ENCODE measurements at regions not wholly inside any gene's neighbourhood (a gene's known extent, or its start where the extent isn't known, plus 50 kb on each side); places are given as distances from the start of the nearest gene placed in this dataset.
"Not testable (repeated sequence)": the region's sequence is repeated elsewhere in the genome, so short reads cannot be mapped to it uniquely, and the experiment has no call there.

- H3K9me3 ChIP-seq (ENCODE audit: control insufficient read depth, insufficient read depth, low read depth, low read length); H3K9ac ChIP-seq (ENCODE audit: low read length); H3K4me1 ChIP-seq (ENCODE audit: control insufficient read depth, insufficient read depth, low read length); H3K27ac ChIP-seq (ENCODE audit: low read depth, low read length); H3K36me3 ChIP-seq (ENCODE audit: control insufficient read depth, insufficient read depth, low read length); H3K27me3 ChIP-seq (ENCODE audit: control insufficient read depth, insufficient read depth, low read length): not testable (repeated sequence)
- peak overlapping the region; percentile 36; the same call in 1 of the 2 replicates for H3K4me3 ChIP-seq (ENCODE audit: low read depth, low read length)
Measured at GRCh38 chr11:122580071-122580470, 75.5 kb upstream of the UBASH3B start.

GRCh38 chr11:122578171-122578825 lies 77.2 kb upstream of the UBASH3B start:
- Histone ChIP-seq H3K9ac (ENCODE audit: low read length) (no peak overlapping the region), H3K4me3 (ENCODE audit: low read depth, low read length) (no peak overlapping the region), H3K9me3 (ENCODE audit: control insufficient read depth, insufficient read depth, low read depth, low read length) (peaks cover 8% of the 10 kb centered on the region), H3K4me1 (ENCODE audit: control insufficient read depth, insufficient read depth, low read length) (no peaks in the 10 kb centered on the region), H3K27me3 (ENCODE audit: control insufficient read depth, insufficient read depth, low read length) (no peaks in the 10 kb centered on the region), H3K27ac (ENCODE audit: low read depth, low read length) (no peak overlapping the region), H3K36me3 (ENCODE audit: control insufficient read depth, insufficient read depth, low read length) (no peaks in the 10 kb centered on the region)

- H3K9ac ChIP-seq (ENCODE audit: low read length), result no peak overlapping the region
- H3K27ac ChIP-seq (ENCODE audit: low read depth, low read length), result no peak overlapping the region
- H3K4me1 ChIP-seq (ENCODE audit: control insufficient read depth, insufficient read depth, low read length), result no peaks in the 10 kb centered on the region
- no peaks in the 10 kb centered on the region for H3K27me3 ChIP-seq (ENCODE audit: control insufficient read depth, insufficient read depth, low read length)
- H3K36me3 ChIP-seq (ENCODE audit: control insufficient read depth, insufficient read depth, low read length), result no peaks in the 10 kb centered on the region
- H3K9me3 ChIP-seq (ENCODE audit: control insufficient read depth, insufficient read depth, low read depth, low read length), result no peaks in the 10 kb centered on the region
- no peak overlapping the region for H3K4me3 ChIP-seq (ENCODE audit: low read depth, low read length)
Measured at GRCh38 chr11:122572592-122572991, 82.9 kb upstream of the UBASH3B start.

- Histone ChIP-seq H3K27me3 (ENCODE audit: control insufficient read depth, insufficient read depth, low read length) (no peaks in the 10 kb centered on the region), H3K27ac (ENCODE audit: low read depth, low read length) (no peak overlapping the region), H3K36me3 (ENCODE audit: control insufficient read depth, insufficient read depth, low read length) (no peaks in the 10 kb centered on the region), H3K4me3 (ENCODE audit: low read depth, low read length) (no peak overlapping the region), H3K4me1 (ENCODE audit: control insufficient read depth, insufficient read depth, low read length) (no peaks in the 10 kb centered on the region), H3K9me3 (ENCODE audit: control insufficient read depth, insufficient read depth, low read depth, low read length) (no peaks in the 10 kb centered on the region), H3K9ac (ENCODE audit: low read length) (no peak overlapping the region)
Measured at GRCh38 chr11:122563761-122564160, 91.8 kb upstream of the UBASH3B start.

GRCh38 chr11:122559734-122560382 lies 95.7 kb upstream of the UBASH3B start:
- Histone ChIP-seq H3K27me3 (ENCODE audit: control insufficient read depth, insufficient read depth, low read length) (0 out of 2 replicates have a peak, but pooled peaks cover 6% of the 10 kb centered on the region), H3K9me3 (ENCODE audit: control insufficient read depth, insufficient read depth, low read depth, low read length) (no peaks in the 10 kb centered on the region), H3K9ac (ENCODE audit: low read length) (no peak overlapping the region), H3K4me3 (ENCODE audit: low read depth, low read length) (peak overlapping the region; percentile 70), H3K36me3 (ENCODE audit: control insufficient read depth, insufficient read depth, low read length) (no peaks in the 10 kb centered on the region), H3K4me1 (ENCODE audit: control insufficient read depth, insufficient read depth, low read length) (peaks cover 11% of the 10 kb centered on the region; the same call in 1 of the 2 replicates), H3K27ac (ENCODE audit: low read depth, low read length) (no peak overlapping the region)

GRCh38 chr11:122559218-122559617 lies 96.3 kb upstream of the UBASH3B start:
- H3K9ac ChIP-seq (ENCODE audit: low read length); H3K27me3 ChIP-seq (ENCODE audit: control insufficient read depth, insufficient read depth, low read length); H3K36me3 ChIP-seq (ENCODE audit: control insufficient read depth, insufficient read depth, low read length); H3K27ac ChIP-seq (ENCODE audit: low read depth, low read length); H3K9me3 ChIP-seq (ENCODE audit: control insufficient read depth, insufficient read depth, low read depth, low read length): not testable (repeated sequence)
- peak overlapping the region; percentile 70 for H3K4me3 ChIP-seq (ENCODE audit: low read depth, low read length)
- peaks cover 11% of the 10 kb centered on the region; the same call in 1 of the 2 replicates for H3K4me1 ChIP-seq (ENCODE audit: control insufficient read depth, insufficient read depth, low read length)

- H3K4me3 ChIP-seq (ENCODE audit: low read depth, low read length), result peak overlapping the region; percentile 41; the same call in 1 of the 2 replicates
- not testable (repeated sequence) for H3K27me3 ChIP-seq (ENCODE audit: control insufficient read depth, insufficient read depth, low read length); H3K9me3 ChIP-seq (ENCODE audit: control insufficient read depth, insufficient read depth, low read depth, low read length); H3K36me3 ChIP-seq (ENCODE audit: control insufficient read depth, insufficient read depth, low read length); H3K27ac ChIP-seq (ENCODE audit: low read depth, low read length); H3K9ac ChIP-seq (ENCODE audit: low read length)
- peaks cover 11% of the 10 kb centered on the region; the same call in 1 of the 2 replicates for H3K4me1 ChIP-seq (ENCODE audit: control insufficient read depth, insufficient read depth, low read length)
Measured at GRCh38 chr11:122557163-122557562, 98.4 kb upstream of the UBASH3B start.

GRCh38 chr11:122556605-122557004 lies 98.9 kb upstream of the UBASH3B start:
- Histone ChIP-seq H3K27ac (ENCODE audit: low read depth, low read length) (no peak overlapping the region), H3K36me3 (ENCODE audit: control insufficient read depth, insufficient read depth, low read length) (no peaks in the 10 kb centered on the region), H3K4me1 (ENCODE audit: control insufficient read depth, insufficient read depth, low read length) (peaks cover 11% of the 10 kb centered on the region; the same call in 1 of the 2 replicates), H3K4me3 (ENCODE audit: low read depth, low read length) (peak overlapping the region; percentile 41; the same call in 1 of the 2 replicates), H3K9ac (ENCODE audit: low read length) (no peak overlapping the region), H3K9me3 (ENCODE audit: control insufficient read depth, insufficient read depth, low read depth, low read length) (no peaks in the 10 kb centered on the region), H3K27me3 (ENCODE audit: control insufficient read depth, insufficient read depth, low read length) (0 out of 2 replicates have a peak, but pooled peaks cover 6% of the 10 kb centered on the region)

- no peak overlapping the region for H3K4me3 ChIP-seq (ENCODE audit: low read depth, low read length)
Measured at GRCh38 chr11:122538060-122538459, 117.5 kb upstream of the UBASH3B start.

GRCh38 chr11:122524898-122525297 lies 130.6 kb upstream of the UBASH3B start:
- H3K27me3 ChIP-seq (ENCODE audit: control insufficient read depth, insufficient read depth, low read length), result no peaks in the 10 kb centered on the region
- peaks cover 20% of the 10 kb centered on the region for H3K4me1 ChIP-seq (ENCODE audit: control insufficient read depth, insufficient read depth, low read length)
- H3K36me3 ChIP-seq (ENCODE audit: control insufficient read depth, insufficient read depth, low read length), result no peaks in the 10 kb centered on the region
- peaks cover 11% of the 10 kb centered on the region; the same call in 1 of the 2 replicates for H3K9me3 ChIP-seq (ENCODE audit: control insufficient read depth, insufficient read depth, low read depth, low read length)
- peak overlapping the region; percentile 42 for H3K9ac ChIP-seq (ENCODE audit: low read length)
- peak overlapping the region; percentile 7; the same call in 1 of the 2 replicates for H3K27ac ChIP-seq (ENCODE audit: low read depth, low read length)
- no peak overlapping the region; the same call in 1 of the 2 replicates for H3K4me3 ChIP-seq (ENCODE audit: low read depth, low read length)

More at GRCh38 chr11:122538060-122538459, 117.5 kb upstream of the UBASH3B start:
- H3K36me3 ChIP-seq (ENCODE audit: control insufficient read depth, insufficient read depth, low read length), result no peaks in the 10 kb centered on the region
- H3K9me3 ChIP-seq (ENCODE audit: control insufficient read depth, insufficient read depth, low read depth, low read length), result peaks cover 38% of the 10 kb centered on the region
- no peaks in the 10 kb centered on the region for H3K4me1 ChIP-seq (ENCODE audit: control insufficient read depth, insufficient read depth, low read length)
- H3K27ac ChIP-seq (ENCODE audit: low read depth, low read length), result no peak overlapping the region
- no peak overlapping the region for H3K9ac ChIP-seq (ENCODE audit: low read length)
- no peaks in the 10 kb centered on the region for H3K27me3 ChIP-seq (ENCODE audit: control insufficient read depth, insufficient read depth, low read length)

All from HUES6 (cell line).